ENCODE measurements at regions not wholly inside any gene's neighbourhood (a gene's known extent, or its start where the extent isn't known, plus 50 kb on each side); places are given as distances from the start of the nearest gene placed in this dataset.

- TF ChIP-seq GATA3 (IDR thresholded peaks at IDR 0.05; ENCODE audit: low read depth, low read length): no peak
- no peak for TF ChIP-seq GATA2 (IDR thresholded peaks at IDR 0.05; ENCODE audit: low read depth, low read length)
These were observed 135.2 kb upstream of the ELAC2 start for GRCh38 chr17:13153036-13153435.
